Upper lobe of right lung (tissue), 1 donor: ENCODE measurements at regions not wholly inside any gene's neighbourhood (a gene's known extent, or its start where the extent isn't known, plus 50 kb on each side); places are given as distances from the start of the nearest gene placed in this dataset.

Experiments used
- ATAC-seq: fragments of 200-7000 bp; cut with Tn5 transposase; one replicate; pipeline ENCODE4 v1.9.1; 2020; ENCODE audit warnings: mild to moderate bottlenecking, moderate library complexity
- DNase-seq: peaks from one replicate; pipeline ENCODE4 v3.0.0-alpha.2; 2020
- H3K27ac ChIP-seq: fragments of 200-600 bp; one replicate; pipeline ENCODE4 v1.8.0; 2022
- H3K27me3 ChIP-seq: fragments of 200-600 bp; one replicate; pipeline ENCODE4 v1.8.0; 2022; ENCODE audit warnings: mild to moderate bottlenecking
- H3K36me3 ChIP-seq: fragments of 200-600 bp; one replicate; pipeline ENCODE4 v1.8.0; 2022
- H3K4me1 ChIP-seq: fragments of 200-600 bp; one replicate; pipeline ENCODE4 v1.8.0; 2022
- H3K4me3 ChIP-seq: fragments of 200-600 bp; one replicate; pipeline ENCODE4 v1.8.0; 2022; ENCODE audit warnings: mild to moderate bottlenecking
- H3K9me3 ChIP-seq: fragments of 200-600 bp; one replicate; pipeline ENCODE4 v1.8.0; 2022
- CTCF ChIP-seq: fragments of 200-600 bp; IDR thresholded peaks from one replicate; pipeline ENCODE4 v1.8.0; 2022; ENCODE audit warnings: antibody characterized with exemption
- intact Hi-C: fragments of 100-400 bp; cut with DNase I; formaldehyde crosslinking; loops from one replicate; pipeline ENCODE4 v1.11.0; 2022
- donor health status: DM: no; HTN: yes; CAD: no; lungs with severe emphysema.

- intact Hi-C loops, result no loop called here
- Histone ChIP-seq H3K4me1 (peaks cover 8% of the 10 kb centered on the region), H3K9me3 (no peaks in the 10 kb centered on the region), H3K4me3 (no peak overlapping the region), H3K27ac (no peak overlapping the region), H3K27me3 (no peaks in the 10 kb centered on the region), H3K36me3 (no peaks in the 10 kb centered on the region)
- no peak for ATAC-seq
- DNase-seq, result no peak
- TF ChIP-seq CTCF, result no peak
Observed at GRCh38 chr1:221827307-221827642, 85.4 kb upstream of the DUSP10 start.

DNA sequence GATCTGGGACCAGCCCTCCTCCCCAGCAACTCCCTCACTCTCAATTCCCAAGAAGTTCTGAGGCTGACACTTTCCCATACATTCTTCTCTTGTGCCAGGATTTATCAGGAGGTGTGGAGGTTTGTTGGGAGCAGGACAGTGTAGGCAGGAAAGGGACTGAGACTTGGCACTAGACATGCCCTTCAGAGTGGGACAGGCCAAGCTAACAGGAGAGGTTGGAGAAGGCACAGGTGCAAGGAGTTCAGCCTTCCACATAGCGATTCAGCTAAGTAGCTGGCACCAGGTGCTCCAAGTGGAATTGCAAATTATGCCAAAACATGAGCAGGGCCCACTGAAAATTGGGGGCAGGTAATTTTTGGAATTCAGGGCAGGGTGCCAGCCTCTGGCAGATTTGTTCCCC lies 83.0 kb upstream of the DUSP10 start:
- ATAC-seq, result no peak
- TF ChIP-seq CTCF, result no peak
- H3K4me1 ChIP-seq, result peaks cover 8% of the 10 kb centered on the region
- H3K9me3 ChIP-seq, result no peaks in the 10 kb centered on the region
- no peak for DNase-seq
- no peaks in the 10 kb centered on the region for H3K27me3 ChIP-seq
- intact Hi-C loops, result no loop called here
- no peak overlapping the region for H3K4me3 ChIP-seq
- H3K36me3 ChIP-seq, result no peaks in the 10 kb centered on the region
- H3K27ac ChIP-seq, result no peak overlapping the region

DNA sequence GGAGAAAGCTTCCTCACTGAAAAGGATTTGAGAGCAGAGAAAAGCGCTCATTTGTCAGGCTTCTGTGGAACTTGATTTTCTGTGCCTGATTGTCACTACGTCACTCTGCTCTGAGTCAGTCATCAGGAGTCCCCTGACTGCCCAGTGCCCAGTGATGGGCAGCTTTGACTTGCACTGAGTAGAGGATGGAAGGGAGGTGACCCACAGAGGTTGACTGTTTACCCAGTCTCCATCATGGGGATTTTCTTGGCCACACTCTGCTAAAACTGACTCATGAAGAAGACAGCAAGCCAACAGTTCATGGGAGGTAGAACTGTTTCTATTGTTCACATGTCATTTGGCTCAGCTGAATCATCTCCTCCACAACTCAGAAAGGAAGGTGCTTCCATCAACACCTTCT lies 82.1 kb upstream of the DUSP10 start:
- intact Hi-C loops, result no loop called here
- H3K27me3 ChIP-seq, result no peaks in the 10 kb centered on the region
- no peak for TF ChIP-seq CTCF
- no peak overlapping the region for H3K4me3 ChIP-seq
- no peak overlapping the region for H3K27ac ChIP-seq
- H3K4me1 ChIP-seq, result peaks cover 8% of the 10 kb centered on the region
- ATAC-seq (no peak), DNase-seq (no peak)
- no peaks in the 10 kb centered on the region for H3K9me3 ChIP-seq
- no peaks in the 10 kb centered on the region for H3K36me3 ChIP-seq

- intact Hi-C loops, result no loop called here
- H3K36me3 ChIP-seq, result no peaks in the 10 kb centered on the region
- H3K27me3 ChIP-seq, result no peaks in the 10 kb centered on the region
- DNase-seq (no peak), ATAC-seq (no peak)
- H3K27ac ChIP-seq, result no peak overlapping the region
- TF ChIP-seq CTCF, result no peak
- H3K4me3 ChIP-seq, result no peak overlapping the region
- no peaks in the 10 kb centered on the region for H3K9me3 ChIP-seq
- peaks cover 8% of the 10 kb centered on the region for H3K4me1 ChIP-seq
Observed at GRCh38 chr1:221823561-221823960, 81.7 kb upstream of the DUSP10 start.

DNA sequence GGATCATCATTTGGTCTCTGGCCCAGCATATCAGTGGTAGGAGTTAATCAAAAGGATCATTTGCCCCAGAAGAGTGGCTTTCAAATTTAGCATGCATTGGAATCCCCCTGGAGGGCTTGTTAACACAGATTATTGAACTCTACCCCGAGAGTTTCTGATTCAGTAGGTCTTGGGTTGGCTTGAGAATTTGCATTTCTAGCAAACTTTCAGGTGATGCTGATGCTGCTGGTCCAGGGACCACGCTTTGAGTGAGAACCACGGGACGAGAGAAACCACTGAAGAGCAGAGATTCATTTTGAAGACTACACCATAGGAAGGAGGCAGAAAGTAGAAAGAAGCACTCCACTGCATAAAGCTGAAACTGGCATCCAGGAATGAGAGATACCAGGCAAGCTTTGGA lies 81.3 kb upstream of the DUSP10 start:
- peaks cover 8% of the 10 kb centered on the region for H3K4me1 ChIP-seq
- intact Hi-C loops, result no loop called here
- ATAC-seq, result no peak

More for the DNA sequence above, 81.3 kb upstream of the DUSP10 start:
- Histone ChIP-seq H3K4me3 (no peak overlapping the region), H3K27me3 (no peaks in the 10 kb centered on the region), H3K36me3 (no peaks in the 10 kb centered on the region), H3K27ac (no peak overlapping the region), H3K9me3 (no peaks in the 10 kb centered on the region)
- no peak for TF ChIP-seq CTCF
- DNase-seq, result no peak
